Stomach (tissue), 8 donors: ENCODE measurements at regions not wholly inside any gene's neighbourhood (a gene's known extent, or its start where the extent isn't known, plus 50 kb on each side); places are given as distances from the start of the nearest gene placed in this dataset.

Source experiments
- DNase-seq, 2 donors: peaks; one replicate each; pipeline versions ENCODE4 v3.0.0 to v3.0.0-alpha.2; 2013 to 2019
- H3K27ac ChIP-seq, 5 donors: fragments of 200-600 bp in 4 of 5; sonication (generic) in 4 of 5; one replicate each; pipeline ENCODE4 v1.5.1; 2013 to 2019; ENCODE audit warnings: mild to moderate bottlenecking in 1 of 5, moderate library complexity in 1 of 5
- H3K27me3 ChIP-seq, 3 donors: fragments of 200-600 bp; sonication (generic); one replicate each; pipeline ENCODE4 v1.5.1; 2017 to 2019; ENCODE audit warnings: mixed run types in 1 of 3
- H3K36me3 ChIP-seq, 4 donors: fragments of 200-600 bp; sonication (generic); 1 replicate in 3 of 4; 2 replicates in 1 of 4; pipeline ENCODE4 v1.5.1; 2016 to 2019
- H3K4me1 ChIP-seq, 4 donors: fragments of 200-600 bp; sonication (generic); one replicate each; pipeline ENCODE4 v1.5.1; 2016 to 2019
- H3K4me3 ChIP-seq, 4 donors: fragments of 200-600 bp; sonication (generic) in 3 of 4; one replicate each; pipeline ENCODE4 v1.5.1; 2016 to 2019; ENCODE audit warnings: mild to moderate bottlenecking in 1 of 4
- H3K9me3 ChIP-seq, 4 donors: fragments of 200-600 bp; sonication (generic); one replicate each; pipeline ENCODE4 v1.5.1; 2016 to 2019
- CTCF ChIP-seq, 7 experiments: fragments of 450-650 bp in 4 of 7; fragments of 200-600 bp in 3 of 7; sonication (generic) in 3 of 7; IDR thresholded peaks; one replicate each; pipeline ENCODE4 v1.5.1; 2016 to 2019; ENCODE audit warnings: antibody characterized with exemption in 7 of 7, control low read depth in 2 of 7, mild to moderate bottlenecking in 1 of 7
- EP300 ChIP-seq: sonication (generic); formaldehyde crosslinking; IDR thresholded peaks from one replicate; pipeline ENCODE4 v1.6.1; 2017; ENCODE audit warnings: antibody characterized with exemption
- POLR2A ChIP-seq, 4 donors: fragments of 450-650 bp; IDR thresholded peaks; one replicate each; pipeline ENCODE4 v1.6.1; 2016; ENCODE audit warnings: antibody characterized with exemption in 4 of 4, control low read depth in 2 of 4, mild to moderate bottlenecking in 1 of 4, moderate library complexity in 1 of 4
- POLR2AphosphoS5 ChIP-seq, 3 donors: sonication (generic); formaldehyde crosslinking; IDR thresholded peaks; one replicate each; pipeline ENCODE4 v1.6.1; 2016; ENCODE audit warnings: antibody characterized with exemption in 3 of 3
- WGBS, 5 donors: extraction: QIAGEN DNeasy Blood & Tissue Kit in 3 of 5; methylation state at CpG; one replicate each; pipeline versions ENCODE4 v1.1.5 to v1.1.7; 2013 to 2018; 5-methylcytosine and 5-hydroxymethylcytosine counted together
- intact Hi-C: fragments of 100-400 bp; cut with DNase I; formaldehyde crosslinking; loops from one replicate; pipeline ENCODE4 v1.15.1; 2023; ENCODE audit warnings: low total_unique reads
- donor health status: healthy with polysubstance abuse.
- donor health status: Bipolar disorder and iron deficiency.
- donor health status: healthy.

GRCh38 chr3:152667267-152667666 lies 167.7 kb upstream of the P2RY1 start:
- H3K9me3 ChIP-seq, result peaks cover 0 to 4% (median 0%) of the 10 kb centered on the region in 4 donors
- no peak overlapping the region for H3K4me3 ChIP-seq
- no peak overlapping the region for H3K27ac ChIP-seq
- peaks cover 0 to 5% (median 0%) of the 10 kb centered on the region in 4 donors for H3K4me1 ChIP-seq
- no peaks in the 10 kb centered on the region for H3K36me3 ChIP-seq
- H3K27me3 ChIP-seq, result no peaks in the 10 kb centered on the region
- intact Hi-C loops, result no loop called here
- no peak for DNase-seq
- TF ChIP-seq EP300 (no peak), POLR2AphosphoS5 (IDR thresholded peaks at IDR 0.05) (no peak), POLR2A (IDR thresholded peaks at IDR 0.05) (no peak), CTCF (IDR thresholded peaks at IDR 0.05) (no peak)

- Histone ChIP-seq H3K9me3 (no peaks in the 10 kb centered on the region), H3K4me3 (no peak overlapping the region), H3K4me1 (peaks cover 0 to 5% (median 0%) of the 10 kb centered on the region in 4 donors), H3K27me3 (no peaks in the 10 kb centered on the region), H3K36me3 (no peaks in the 10 kb centered on the region), H3K27ac (no peak overlapping the region)
- no peak for DNase-seq
- intact Hi-C loops, result no loop called here
- TF ChIP-seq CTCF (IDR thresholded peaks at IDR 0.05) (no peak), EP300 (no peak), POLR2AphosphoS5 (IDR thresholded peaks at IDR 0.05) (no peak), POLR2A (IDR thresholded peaks at IDR 0.05) (no peak)
- 80 to 95% (median 92%) methylated on average over 4 of the region's 4 CpGs for WGBS, 5 donors
These were observed 165.4 kb upstream of the P2RY1 start for GRCh38 chr3:152669560-152669959.

- Histone ChIP-seq H3K9me3 (no peaks in the 10 kb centered on the region), H3K4me1 (peaks cover 0 to 5% (median 0%) of the 10 kb centered on the region in 4 donors), H3K4me3 (no peak overlapping the region), H3K36me3 (no peaks in the 10 kb centered on the region), H3K27ac (no peak overlapping the region), H3K27me3 (no peaks in the 10 kb centered on the region)
- no peak for TF ChIP-seq POLR2A (IDR thresholded peaks at IDR 0.05)
- TF ChIP-seq POLR2AphosphoS5 (IDR thresholded peaks at IDR 0.05), result no peak
- WGBS, 5 donors, result 60 to 72% (median 62%) methylated on average over 8 of the region's 8 CpGs
- intact Hi-C loops, result no loop called here
- peak in 1 of 2 donors; percentile 31 for DNase-seq
These were observed 163.2 kb upstream of the P2RY1 start for GRCh38 chr3:152671446-152672319.

- no peaks in the 10 kb centered on the region for H3K36me3 ChIP-seq
- TF ChIP-seq CTCF (IDR thresholded peaks at IDR 0.05) (no peak), POLR2AphosphoS5 (IDR thresholded peaks at IDR 0.05) (no peak), POLR2A (IDR thresholded peaks at IDR 0.05) (no peak), EP300 (no peak)
- H3K4me1 ChIP-seq, result peaks cover 0 to 5% (median 0%) of the 10 kb centered on the region in 4 donors
- no peak overlapping the region for H3K4me3 ChIP-seq
- intact Hi-C loops, result no loop called here
- WGBS, 5 donors, result 36 to 51% (median 39%) methylated on average over 3 of the region's 3 CpGs
- H3K27ac ChIP-seq, result no peak overlapping the region
- no peaks in the 10 kb centered on the region for H3K9me3 ChIP-seq
- no peaks in the 10 kb centered on the region for H3K27me3 ChIP-seq
- DNase-seq, result no peak
These were observed 162.6 kb upstream of the P2RY1 start for GRCh38 chr3:152672320-152672649.

- no peak for DNase-seq
- H3K9me3 ChIP-seq, result no peaks in the 10 kb centered on the region
- no peaks in the 10 kb centered on the region for H3K36me3 ChIP-seq
- H3K4me1 ChIP-seq, result peaks cover 0 to 4% (median 0%) of the 10 kb centered on the region in 4 donors
- no peak overlapping the region for H3K27ac ChIP-seq
- intact Hi-C loops, result no loop called here
- H3K27me3 ChIP-seq, result no peaks in the 10 kb centered on the region
- no peak for TF ChIP-seq POLR2A (IDR thresholded peaks at IDR 0.05)
- TF ChIP-seq CTCF (IDR thresholded peaks at IDR 0.05), result no peak
- TF ChIP-seq POLR2AphosphoS5 (IDR thresholded peaks at IDR 0.05), result no peak
- no peak for TF ChIP-seq EP300
- H3K4me3 ChIP-seq, result no peak overlapping the region
- 75 to 89% (median 80%) methylated on average over 2 of the region's 2 CpGs for WGBS, 5 donors
These were observed 158.0 kb upstream of the P2RY1 start for GRCh38 chr3:152676810-152677379.
